ENCODE measurements at regions not wholly inside any gene's neighbourhood (a gene's known extent, or its start where the extent isn't known, plus 50 kb on each side); places are given as distances from the start of the nearest gene placed in this dataset.

GRCh38 chr21:43353282-43354025, 73.5 kb downstream of the SIK1 start:
- DNase-seq (ENCODE audit: low spot score in 2 of 2): no peak
- H3K9me3 Mint-ChIP-seq: no peaks in the 10 kb centered on the region
- peak overlapping the region; percentile 83 for H3K27ac Mint-ChIP-seq
- H3K36me3 Mint-ChIP-seq: no peaks in the 10 kb centered on the region
- ATAC-seq: no peak
- no peak overlapping the region for H3K4me3 Mint-ChIP-seq
- peaks cover 6% of the 10 kb centered on the region for H3K4me1 Mint-ChIP-seq

GRCh38 chr21:43352568-43353281, 74.2 kb downstream of the SIK1 start:
- Mint-ChIP-seq H3K27ac (peak overlapping the region; percentile 83), H3K36me3 (no peaks in the 10 kb centered on the region), H3K4me3 (no peak overlapping the region), H3K4me1 (peaks cover 6% of the 10 kb centered on the region), H3K9me3 (no peaks in the 10 kb centered on the region)
- DNase-seq (ENCODE audit: low spot score in 2 of 2) (no peak), ATAC-seq (peak; percentile 55)

GRCh38 chr21:43352154-43352537, 74.8 kb downstream of the SIK1 start:
- ATAC-seq (no peak), DNase-seq (ENCODE audit: low spot score in 2 of 2) (no peak)
- no peaks in the 10 kb centered on the region for H3K9me3 Mint-ChIP-seq
- H3K27ac Mint-ChIP-seq: peak overlapping the region; percentile 83
- no peaks in the 10 kb centered on the region for H3K36me3 Mint-ChIP-seq
- H3K4me1 Mint-ChIP-seq: peaks cover 6% of the 10 kb centered on the region
- H3K4me3 Mint-ChIP-seq: no peak overlapping the region

DNA sequence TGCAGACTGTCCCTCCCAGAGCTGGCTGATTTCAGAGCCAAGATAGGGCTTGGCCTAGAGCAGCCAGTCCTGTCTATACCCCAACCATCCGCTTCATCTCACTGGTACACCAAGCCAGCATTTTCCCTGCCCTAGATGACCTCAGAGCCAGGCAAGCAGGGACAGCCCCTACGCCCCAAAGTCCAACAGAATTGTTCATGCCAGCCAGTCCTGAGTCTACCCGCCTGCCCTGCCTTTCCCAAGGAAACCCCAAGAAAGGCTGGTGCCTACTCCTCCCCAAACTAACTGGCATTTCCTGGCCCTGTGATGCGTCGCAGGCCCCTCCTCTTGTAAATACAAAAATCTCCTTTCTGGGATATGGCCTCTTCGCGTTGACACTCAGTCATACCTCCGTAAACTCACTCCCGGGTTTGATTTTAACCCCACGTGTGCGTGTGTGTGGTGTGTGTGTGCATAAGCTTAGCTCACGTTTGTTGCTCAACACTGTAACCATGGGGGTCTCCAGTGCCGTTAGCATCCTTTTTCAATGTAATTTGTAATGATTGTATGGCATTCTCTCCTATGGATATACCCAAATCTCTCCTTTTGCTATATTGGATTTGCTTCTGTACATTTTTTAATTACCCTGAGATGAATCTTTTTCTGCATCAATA, 75.3 kb downstream of the SIK1 start:
- Mint-ChIP-seq H3K27ac (peak overlapping the region; percentile 83), H3K36me3 (no peaks in the 10 kb centered on the region)

DNA sequence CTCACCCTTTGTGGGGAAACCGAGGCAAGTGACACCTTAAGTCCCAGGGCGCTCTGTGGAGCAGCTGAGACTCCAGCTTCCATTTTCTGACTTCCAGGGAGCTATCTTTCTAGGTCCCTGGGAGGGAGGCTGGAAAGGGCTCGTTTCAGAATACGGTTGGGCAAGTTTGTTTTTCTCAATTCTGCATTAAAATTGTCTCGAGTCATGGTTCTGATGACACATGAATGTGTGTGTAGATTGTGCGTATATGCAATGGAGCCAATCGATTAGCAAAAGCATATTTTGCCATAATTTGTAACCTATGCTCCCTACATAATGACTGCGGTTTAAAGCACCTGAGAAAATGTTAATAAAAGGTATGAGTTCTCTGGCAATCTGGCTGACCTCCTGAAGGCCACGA, 77.3 kb downstream of the SIK1 start:
- no peak for ATAC-seq
- no peaks in the 10 kb centered on the region for H3K9me3 Mint-ChIP-seq
- no peak overlapping the region for H3K4me3 Mint-ChIP-seq
- no peak for DNase-seq (ENCODE audit: low spot score in 2 of 2)
- H3K36me3 Mint-ChIP-seq: no peaks in the 10 kb centered on the region
- H3K27ac Mint-ChIP-seq: no peak overlapping the region
- H3K4me1 Mint-ChIP-seq: peaks cover 14% of the 10 kb centered on the region

More for the DNA sequence above, 75.3 kb downstream of the SIK1 start:
- Mint-ChIP-seq H3K4me3 (no peak overlapping the region), H3K4me1 (peaks cover 6% of the 10 kb centered on the region), H3K9me3 (no peaks in the 10 kb centered on the region)
- ATAC-seq (no peak), DNase-seq (ENCODE audit: low spot score in 2 of 2) (no peak)

GRCh38 chr21:43348801-43349261, 78.1 kb downstream of the SIK1 start:
- H3K4me3 Mint-ChIP-seq: no peak overlapping the region
- no peaks in the 10 kb centered on the region for H3K36me3 Mint-ChIP-seq
- no peak for ATAC-seq
- no peak for DNase-seq (ENCODE audit: low spot score in 2 of 2)
- peaks cover 14% of the 10 kb centered on the region for H3K4me1 Mint-ChIP-seq
- no peaks in the 10 kb centered on the region for H3K9me3 Mint-ChIP-seq
- no peak overlapping the region for H3K27ac Mint-ChIP-seq

DNA sequence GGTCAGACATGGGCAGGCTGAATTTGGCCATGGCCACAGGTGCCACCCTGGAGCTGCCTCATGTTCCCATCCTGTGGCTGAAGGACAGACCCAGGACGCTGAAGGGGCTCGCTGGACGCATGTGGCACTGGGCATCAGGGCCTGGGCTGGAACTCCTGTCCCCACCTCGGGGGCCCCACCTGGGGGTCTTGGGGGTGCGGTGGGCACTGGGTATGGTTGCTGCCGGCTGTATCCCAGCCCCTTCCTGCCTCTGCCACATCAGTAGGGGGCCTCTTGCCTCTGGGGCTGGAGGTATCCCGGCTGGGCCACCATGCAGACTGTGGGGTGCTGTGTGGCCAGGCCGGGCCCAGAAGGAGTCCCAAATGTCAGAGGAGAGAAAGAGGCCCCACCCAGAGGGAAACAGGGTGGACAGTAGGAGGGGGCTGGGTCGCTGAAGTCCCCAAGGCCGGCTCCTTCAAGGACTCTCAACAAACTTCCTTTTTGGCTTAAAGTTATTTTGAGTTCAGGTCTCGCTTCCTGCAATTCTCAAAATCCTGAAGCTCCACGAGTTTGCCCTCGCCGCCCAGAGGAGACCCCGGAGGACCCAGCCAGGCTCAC, 78.7 kb downstream of the SIK1 start:
- no peaks in the 10 kb centered on the region for H3K36me3 Mint-ChIP-seq
- no peak overlapping the region for H3K27ac Mint-ChIP-seq
- no peak for ATAC-seq

GRCh38 chr21:43347461-43348169, 79.3 kb downstream of the SIK1 start:
- H3K4me3 Mint-ChIP-seq: no peak overlapping the region
- H3K4me1 Mint-ChIP-seq: peaks cover 10% of the 10 kb centered on the region
- ATAC-seq (no peak), DNase-seq (ENCODE audit: low spot score in 2 of 2) (no peak)
- H3K9me3 Mint-ChIP-seq: no peaks in the 10 kb centered on the region
- H3K36me3 Mint-ChIP-seq: no peaks in the 10 kb centered on the region
- H3K27ac Mint-ChIP-seq: no peak overlapping the region

More for the DNA sequence above, 78.7 kb downstream of the SIK1 start:
- no peaks in the 10 kb centered on the region for H3K9me3 Mint-ChIP-seq
- no peak overlapping the region for H3K4me3 Mint-ChIP-seq
- peaks cover 13% of the 10 kb centered on the region for H3K4me1 Mint-ChIP-seq
- no peak for DNase-seq (ENCODE audit: low spot score in 2 of 2)

- Mint-ChIP-seq H3K4me3 (no peak overlapping the region), H3K36me3 (no peaks in the 10 kb centered on the region), H3K27ac (peak overlapping the region; percentile 54), H3K4me1 (peaks cover 15% of the 10 kb centered on the region), H3K9me3 (no peaks in the 10 kb centered on the region)
- no peak for ATAC-seq
- DNase-seq (ENCODE audit: low spot score in 2 of 2): no peak
These were observed 80.4 kb downstream of the SIK1 start for GRCh38 chr21:43346551-43346950.

GRCh38 chr21:43345746-43346409, 81.1 kb downstream of the SIK1 start:
- H3K36me3 Mint-ChIP-seq: no peaks in the 10 kb centered on the region
- H3K27ac Mint-ChIP-seq: peak overlapping the region; percentile 54
- H3K9me3 Mint-ChIP-seq: no peaks in the 10 kb centered on the region
- no peak overlapping the region for H3K4me3 Mint-ChIP-seq
- ATAC-seq (peak; percentile 65), DNase-seq (ENCODE audit: low spot score in 2 of 2) (no peak)
- H3K4me1 Mint-ChIP-seq: peaks cover 15% of the 10 kb centered on the region

GRCh38 chr21:43345046-43345745, 81.7 kb downstream of the SIK1 start:
- Mint-ChIP-seq H3K4me1 (peaks cover 15% of the 10 kb centered on the region), H3K9me3 (no peaks in the 10 kb centered on the region), H3K4me3 (no peak overlapping the region), H3K27ac (no peak overlapping the region), H3K36me3 (no peaks in the 10 kb centered on the region)
- no peak for DNase-seq (ENCODE audit: low spot score in 2 of 2)
- ATAC-seq: no peak

DNA sequence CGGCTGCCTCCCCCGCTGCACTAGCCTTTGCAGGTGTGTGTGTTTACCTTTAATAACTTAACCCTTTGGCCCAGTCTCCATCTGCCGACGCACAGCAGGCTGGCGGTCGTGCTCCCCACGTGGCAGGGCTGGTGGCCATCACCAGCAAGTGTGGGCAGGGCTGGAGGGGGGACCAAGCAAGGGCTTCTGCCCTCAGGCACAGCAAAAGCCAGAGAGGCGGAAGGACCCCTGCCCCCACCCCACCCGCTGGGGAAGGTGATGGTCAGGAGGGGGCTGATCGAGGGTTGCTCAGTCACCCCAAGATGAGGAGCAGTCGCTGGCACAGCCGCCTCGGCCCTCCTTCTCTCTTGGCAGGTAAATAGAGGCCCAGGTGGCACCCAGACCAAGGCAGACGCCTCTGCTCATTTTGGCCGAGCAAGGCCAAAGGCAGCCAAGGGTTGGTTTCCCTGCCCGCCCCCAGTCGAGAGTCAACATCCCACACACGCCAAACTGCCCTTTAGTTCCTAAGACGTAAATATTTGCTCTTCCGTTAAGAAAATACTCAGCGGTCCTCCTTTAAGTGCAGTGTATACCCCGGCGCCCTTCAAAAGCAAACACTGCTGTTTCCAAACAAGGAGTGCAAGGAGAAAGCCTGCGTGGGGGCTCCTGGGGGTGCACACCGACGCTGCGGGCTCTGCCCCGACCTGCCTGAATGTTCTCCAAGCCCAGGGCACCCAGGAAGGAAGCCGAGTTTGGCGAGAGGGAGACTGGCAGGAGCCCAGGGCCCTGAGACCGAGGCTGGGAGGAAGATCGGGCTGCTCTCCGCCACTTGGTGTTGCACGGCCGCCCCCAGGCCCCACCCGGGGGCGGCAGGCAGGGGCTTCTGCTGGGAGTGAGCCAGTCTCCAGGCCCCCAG, 82.7 kb downstream of the SIK1 start:
- DNase-seq (ENCODE audit: low spot score in 2 of 2) (no peak), ATAC-seq (no peak)

More for the DNA sequence above, 82.7 kb downstream of the SIK1 start:
- no peak overlapping the region for H3K27ac Mint-ChIP-seq
- no peaks in the 10 kb centered on the region for H3K9me3 Mint-ChIP-seq
- no peak overlapping the region for H3K4me3 Mint-ChIP-seq
- H3K4me1 Mint-ChIP-seq: peaks cover 16% of the 10 kb centered on the region
- H3K36me3 Mint-ChIP-seq: no peaks in the 10 kb centered on the region

Measured in stimulated activated effector memory CD8-positive, alpha-beta T cell treated with anti-CD3 and anti-CD28 coated beads, Interleukin-12 subunit alpha, Interleukin-12 subunit beta, amount 100 ng/mL, for 72 hours (primary cell).